CD4-positive, alpha-beta T cell treated with Interleukin-17A for 1 hour (primary cell): ENCODE measurements at regions not wholly inside any gene's neighbourhood (a gene's known extent, or its start where the extent isn't known, plus 50 kb on each side); places are given as distances from the start of the nearest gene placed in this dataset.

Experiments used
- DNase-seq: peaks from one replicate; pipeline ENCODE4 v3.0.0-alpha.2; 2020

GRCh38 chr5:12315461-12315860, 411.2 kb upstream of the CTNND2 start:
- no peak for DNase-seq

DNA sequence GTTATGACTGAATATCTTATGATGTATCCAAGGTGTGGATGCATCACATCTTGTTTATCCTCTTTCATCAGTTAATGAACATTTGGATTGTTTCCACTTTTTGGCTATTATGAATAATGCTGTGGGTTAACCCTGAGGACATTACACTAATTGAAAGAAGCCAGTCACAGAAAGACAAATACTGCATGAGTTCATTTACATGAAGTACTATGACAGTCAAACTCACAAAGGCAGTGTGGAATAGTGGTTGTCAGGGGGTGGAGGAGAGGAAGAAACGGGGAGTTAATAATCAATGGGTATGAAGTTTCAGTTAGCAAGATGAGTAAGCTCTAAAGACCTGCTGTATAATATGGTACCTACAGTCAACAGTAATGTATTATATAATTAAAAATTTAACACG, 409.4 kb upstream of the CTNND2 start:
- DNase-seq: no peak

DNA sequence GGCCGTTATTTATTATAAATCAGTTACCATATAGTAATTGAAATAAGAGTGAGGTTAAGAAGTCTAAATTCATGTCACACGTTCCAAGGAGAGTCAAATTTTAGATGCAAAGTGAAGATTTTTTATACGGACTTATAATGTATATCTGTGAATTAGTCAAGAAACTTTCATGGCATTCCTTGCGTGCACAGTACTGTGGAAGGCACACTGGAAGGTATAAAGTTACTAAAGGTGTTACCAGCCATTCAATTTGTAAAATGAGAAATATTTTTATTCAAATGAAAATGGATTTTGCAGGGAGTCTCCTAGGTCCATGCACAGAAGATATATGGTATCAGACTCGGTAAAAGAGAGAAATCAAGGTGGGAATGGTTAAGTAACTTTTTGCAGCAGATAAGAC, 408.1 kb upstream of the CTNND2 start:
- no peak for DNase-seq

DNA sequence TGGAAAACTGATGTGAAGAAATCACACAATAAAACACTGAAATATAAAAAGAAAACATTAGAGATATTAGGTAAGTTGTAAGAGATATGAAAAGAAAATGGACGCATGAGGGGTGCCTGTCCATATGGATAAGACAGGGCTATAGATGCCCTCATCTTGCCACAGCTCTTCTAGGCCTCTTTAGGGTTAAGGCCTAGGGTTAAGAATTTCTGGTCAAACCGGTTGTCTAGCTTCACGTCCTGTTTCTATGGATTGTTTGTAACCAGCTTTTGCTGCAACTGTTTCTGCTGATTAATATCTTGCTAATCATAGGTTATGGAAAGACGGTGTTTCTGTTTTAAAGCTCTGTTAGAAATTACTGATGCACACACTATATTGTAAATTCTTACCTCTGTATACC, 389.9 kb upstream of the CTNND2 start:
- DNase-seq: no peak

DNA sequence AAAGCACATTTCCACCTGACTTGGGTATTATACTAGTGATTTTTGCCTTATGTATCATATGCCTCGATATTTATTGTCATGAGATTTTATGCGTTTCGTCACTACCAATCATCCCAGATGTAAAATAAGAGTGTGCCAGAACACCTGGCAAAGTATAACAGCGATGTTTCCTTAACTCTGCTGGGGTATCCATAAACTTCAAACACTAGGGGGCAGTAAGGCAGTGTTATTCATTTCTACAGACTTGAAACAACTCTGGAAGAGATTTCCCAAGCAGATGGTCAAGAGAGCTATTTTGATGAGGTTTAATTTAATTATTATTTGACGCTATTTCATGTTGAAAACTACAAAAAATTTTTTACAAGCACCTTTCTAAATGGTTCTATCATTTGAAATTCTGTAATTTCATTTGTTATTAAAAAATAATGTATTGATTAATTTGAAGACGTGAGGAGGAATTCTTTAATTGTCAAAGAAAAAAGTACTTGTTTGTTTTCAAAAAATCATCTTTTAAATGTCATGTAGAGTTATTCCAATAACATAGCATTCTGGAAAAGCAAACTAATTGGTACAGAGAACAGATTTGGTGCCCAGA, 388.5 kb upstream of the CTNND2 start:
- DNase-seq: no peak

DNA sequence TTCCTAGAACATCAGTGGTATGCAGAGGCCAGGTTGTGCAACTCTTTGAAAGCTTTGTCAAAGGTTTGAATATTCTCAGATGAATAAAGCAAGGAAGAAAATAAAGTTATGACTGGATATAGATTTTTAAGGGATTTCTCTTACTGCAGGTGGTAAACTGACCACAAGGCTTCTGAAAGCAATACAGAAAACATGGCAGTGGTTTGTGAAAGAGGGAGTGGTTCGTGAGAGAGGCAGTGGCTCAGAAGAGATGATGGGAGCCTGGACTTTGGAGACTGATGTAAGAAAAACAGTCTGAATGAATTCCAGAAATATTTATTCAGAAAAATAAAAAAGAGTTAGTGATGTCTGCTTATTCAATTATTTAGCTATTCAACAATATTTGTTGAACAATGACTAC, 380.4 kb upstream of the CTNND2 start:
- no peak for DNase-seq

DNA sequence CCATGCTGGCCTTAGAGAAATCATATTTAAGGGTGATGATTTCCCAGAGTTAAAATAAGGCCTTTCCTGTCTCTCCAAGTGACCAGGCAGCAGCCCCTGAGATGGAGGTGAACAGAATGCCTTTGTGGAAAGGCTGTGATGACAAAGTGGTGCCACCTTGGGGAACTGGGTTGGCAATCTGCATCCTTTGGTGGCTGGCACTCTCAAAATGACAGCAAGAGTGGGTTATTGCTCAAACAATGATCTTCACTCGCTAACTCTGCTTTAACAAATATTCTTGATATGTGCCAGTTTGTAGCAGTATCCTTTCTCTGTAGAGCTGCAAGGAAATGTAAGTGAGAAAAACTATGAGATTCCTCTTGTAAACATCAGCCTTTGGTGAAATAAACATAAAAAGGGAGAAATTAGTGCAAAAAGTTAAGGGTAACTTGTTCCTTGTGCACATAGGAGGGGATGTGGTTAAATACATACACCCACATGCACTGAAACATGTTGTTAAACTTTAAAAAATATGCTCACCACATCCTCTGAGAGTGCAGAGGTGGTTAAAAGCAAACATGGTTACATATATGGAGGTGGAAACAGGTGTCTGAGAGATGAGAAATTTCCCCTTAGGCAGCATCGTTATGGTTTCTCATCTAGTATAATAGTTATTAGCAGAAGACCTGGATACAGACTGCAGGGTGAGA, 373.4 kb upstream of the CTNND2 start:
- DNase-seq: no peak

GRCh38 chr5:12274236-12274635, 370.0 kb upstream of the CTNND2 start:
- DNase-seq: no peak

GRCh38 chr5:12272389-12272788, 368.1 kb upstream of the CTNND2 start:
- no peak for DNase-seq

- no peak for DNase-seq
These were observed 366.7 kb upstream of the CTNND2 start for GRCh38 chr5:12270914-12271313.

- DNase-seq: no peak
These were observed 364.9 kb upstream of the CTNND2 start for GRCh38 chr5:12269164-12269563.

- no peak for DNase-seq
These were observed 354.3 kb upstream of the CTNND2 start for GRCh38 chr5:12258549-12258948.

DNA sequence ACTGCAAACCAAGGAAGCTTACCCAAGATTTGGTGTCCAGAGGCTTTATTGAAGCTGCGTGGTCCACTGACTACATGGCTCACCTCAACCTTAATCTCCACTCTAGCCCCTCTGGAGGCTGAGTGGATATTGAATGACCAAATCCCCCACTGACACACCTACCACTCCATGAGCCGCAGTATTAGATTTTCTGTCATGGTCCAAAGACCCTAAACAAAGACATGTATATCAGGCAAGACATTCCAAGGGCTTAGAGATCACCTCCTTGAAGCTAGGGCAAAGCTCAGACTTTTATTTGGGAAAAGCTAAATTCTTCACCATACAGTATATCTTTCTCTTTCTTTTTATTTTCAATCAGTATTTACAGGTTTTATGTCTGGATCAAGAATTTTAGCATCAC, 346.2 kb upstream of the CTNND2 start:
- DNase-seq: no peak

GRCh38 chr5:12248831-12249230, 344.6 kb upstream of the CTNND2 start:
- no peak for DNase-seq

DNA sequence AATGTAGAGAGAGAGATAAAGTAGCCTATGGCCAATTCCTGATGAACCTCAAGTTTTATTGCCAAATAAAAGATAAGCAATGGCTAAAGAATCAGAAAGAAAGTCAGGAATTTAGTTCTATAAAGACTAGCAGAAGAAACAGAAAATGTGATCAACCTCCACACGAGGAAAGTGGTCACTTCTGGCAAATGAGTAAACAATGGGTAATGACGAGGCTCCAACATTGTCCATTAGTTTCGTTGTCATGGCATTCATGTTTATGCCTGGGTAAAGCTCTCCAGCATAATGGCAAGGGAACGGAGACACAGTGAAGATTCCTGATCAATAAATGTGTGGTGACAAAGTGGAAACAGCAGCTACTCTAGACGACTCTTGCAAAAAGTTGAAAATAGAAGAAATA, 341.8 kb upstream of the CTNND2 start:
- DNase-seq: no peak

- DNase-seq: no peak
These were observed 341.2 kb upstream of the CTNND2 start for GRCh38 chr5:12245429-12245828.

- no peak for DNase-seq
These were observed 339.0 kb upstream of the CTNND2 start for GRCh38 chr5:12242950-12243888.

DNA sequence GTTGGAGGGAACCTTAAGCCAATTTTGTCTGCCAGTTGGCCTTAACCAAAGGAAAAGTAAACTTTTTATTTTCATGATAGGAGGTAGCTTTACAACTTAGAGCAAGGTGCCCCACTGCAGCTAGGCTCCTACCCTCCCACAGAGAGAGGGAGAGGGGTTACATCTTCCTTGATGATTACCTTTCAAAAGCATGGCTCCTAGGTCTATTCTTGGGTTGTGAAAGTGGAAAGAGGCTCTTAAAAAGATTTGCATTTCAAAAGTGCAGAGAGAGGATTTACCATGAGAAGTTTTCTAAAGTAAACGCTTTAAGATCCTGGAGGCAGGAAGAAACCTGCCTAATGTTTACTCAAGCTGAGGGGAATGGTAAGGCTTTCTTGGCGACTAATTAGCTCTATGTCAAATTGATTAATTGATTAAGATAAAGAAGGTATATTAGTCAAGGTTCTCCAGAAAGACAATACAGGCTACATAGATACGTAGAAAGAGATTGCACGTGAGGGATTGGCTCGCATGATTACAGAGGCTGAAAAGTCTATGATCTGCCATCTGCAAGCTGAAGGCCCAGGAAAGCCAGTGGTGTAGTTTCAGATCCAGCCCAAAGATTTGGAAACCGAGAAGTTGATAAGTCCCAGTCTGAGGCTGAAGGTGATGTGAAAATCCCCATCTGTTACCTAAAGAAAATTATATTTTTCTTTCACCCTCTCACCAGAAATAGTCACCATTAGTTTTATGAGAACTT, 333.8 kb upstream of the CTNND2 start:
- no peak for DNase-seq

DNA sequence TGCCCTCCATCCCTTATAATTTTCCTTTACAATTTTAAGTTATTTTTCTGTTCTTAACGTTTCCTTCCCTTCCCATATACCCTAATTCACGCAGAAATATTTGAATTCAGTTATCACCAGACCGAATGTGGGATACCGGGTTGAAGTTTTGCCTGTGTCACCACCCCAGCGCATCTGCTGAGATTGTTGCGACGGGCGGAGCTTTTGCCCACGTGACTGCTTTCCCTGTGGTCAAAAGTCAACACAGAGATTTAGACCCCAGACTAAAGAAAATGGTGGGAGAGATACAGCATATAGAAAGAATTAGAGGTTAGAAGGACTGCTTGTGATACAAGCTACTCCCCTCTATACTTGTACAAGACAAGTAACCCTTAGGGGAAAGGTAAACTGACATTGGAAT, 326.4 kb upstream of the CTNND2 start:
- DNase-seq: no peak

DNA sequence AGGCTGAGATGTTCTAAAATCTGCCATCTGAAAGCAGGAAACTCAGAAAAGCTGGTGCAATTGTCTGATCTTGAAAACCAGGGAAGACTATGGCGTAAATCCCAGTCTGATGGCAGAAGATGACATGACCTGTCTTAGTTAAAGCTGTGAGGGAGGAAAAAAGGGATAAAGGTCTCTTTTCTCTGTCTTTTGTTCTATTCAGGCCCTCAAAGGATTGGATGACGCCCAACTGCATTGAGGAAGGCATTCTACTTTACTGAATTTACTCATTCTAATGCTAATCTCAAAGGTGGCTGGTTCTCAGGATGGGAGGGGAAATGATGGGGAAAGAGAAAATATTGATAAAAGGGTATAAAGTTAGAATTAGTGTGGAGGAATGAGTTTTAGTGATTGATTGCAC, 312.8 kb upstream of the CTNND2 start:
- no peak for DNase-seq

- no peak for DNase-seq
These were observed 310.2 kb upstream of the CTNND2 start for GRCh38 chr5:12214267-12215015.

DNA sequence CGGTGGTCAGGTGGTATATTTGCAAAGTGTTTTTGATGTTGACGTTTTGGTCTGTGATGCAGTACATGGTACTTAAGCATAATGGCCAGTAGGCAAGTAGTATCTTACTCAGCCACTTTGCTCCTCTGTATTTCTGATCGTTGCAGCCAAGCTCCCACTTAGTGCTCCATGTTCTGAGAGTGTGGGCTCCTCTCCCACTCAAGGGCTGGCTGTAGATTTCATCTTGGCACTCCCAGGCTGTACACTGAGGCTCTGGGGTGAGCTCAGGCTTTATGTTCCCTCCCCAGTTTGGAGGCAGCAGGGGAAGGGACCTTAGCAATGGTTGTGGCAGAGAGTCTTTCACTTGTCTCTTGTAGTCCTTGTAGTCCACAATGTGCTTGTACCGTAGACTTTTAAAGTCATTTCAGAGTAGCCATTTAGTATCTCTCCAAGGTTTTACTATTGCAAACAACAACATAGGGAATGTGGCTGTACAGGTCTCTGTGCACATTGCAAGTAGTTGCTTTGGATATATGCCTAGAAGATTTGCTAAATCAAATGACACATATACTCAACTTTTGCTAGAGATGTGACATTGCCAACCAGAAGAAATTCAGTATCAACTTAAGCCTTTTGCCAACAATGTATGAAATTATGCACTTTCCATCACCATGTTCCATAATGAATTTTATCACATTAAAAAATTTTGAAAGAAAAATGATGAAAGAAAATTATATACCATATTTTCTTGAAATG, 304.3 kb upstream of the CTNND2 start:
- DNase-seq: no peak
